ENCODE measurements at regions not wholly inside any gene's neighbourhood (a gene's known extent, or its start where the extent isn't known, plus 50 kb on each side); places are given as distances from the start of the nearest gene placed in this dataset.

GRCh38 chr16:54203851-54204505 lies 82.6 kb downstream of the IRX3 start:
- Histone ChIP-seq H3K79me2 (ENCODE audit: control insufficient read depth in 1 of 2, insufficient read depth in 2 of 2, low read length in 2 of 2) (no peaks in the 10 kb centered on the region), H4K5ac (ENCODE audit: insufficient read length, low read depth, low read length) (no peak overlapping the region), H2AK5ac (ENCODE audit: low read depth, low read length) (no peak overlapping the region), H3K9me3 (ENCODE audit: insufficient read depth in 2 of 2, low read depth in 1 of 2, low read length in 1 of 2) (no peaks in the 10 kb centered on the region), H4K20me1 (replicated peaks in 1 of 2; ENCODE audit: control insufficient read depth in 1 of 2, insufficient read depth in 2 of 2, low read length in 2 of 2) (no peaks in the 10 kb centered on the region), H3K18ac (ENCODE audit: extremely low read depth, low read length) (no peak overlapping the region), H3K4me3 (ENCODE audit: extremely low read depth in 1 of 4, insufficient read depth in 2 of 4, low read depth in 3 of 4, low read length in 4 of 4) (no peak overlapping the region), H3K56ac (replicated peaks; ENCODE audit: insufficient read length, low read depth, low read length) (no peak overlapping the region), H3K79me1 (ENCODE audit: low read depth, low read length) (no peaks in the 10 kb centered on the region), H3K4me1 (replicated peaks in 1 of 4; ENCODE audit: control insufficient read depth in 3 of 4, insufficient read depth in 4 of 4, low read length in 3 of 4) (no peaks in the 10 kb centered on the region), H3K36me3 (ENCODE audit: control insufficient read depth in 2 of 4, insufficient read depth in 4 of 4, low read length in 3 of 4) (no peaks in the 10 kb centered on the region), H3K27me3 (replicated peaks in 1 of 4; ENCODE audit: control insufficient read depth in 3 of 4, extremely low read depth in 1 of 4, insufficient read depth in 3 of 4, low read length in 3 of 4) (no peaks in the 10 kb centered on the region), H2BK15ac (ENCODE audit: low read length) (no peak overlapping the region), H3K27ac (ENCODE audit: low read depth, low read length) (no peak overlapping the region), H3K14ac (ENCODE audit: insufficient read length) (no peak overlapping the region), H2BK20ac (ENCODE audit: low read length) (no peak overlapping the region), H4K8ac (ENCODE audit: extremely low read depth, insufficient read depth, low read length) (no peak overlapping the region), H3K23ac (ENCODE audit: insufficient read length) (no peak overlapping the region), H3K4me2 (ENCODE audit: insufficient read depth in 1 of 2, low read depth in 2 of 2, low read length in 2 of 2) (no peak overlapping the region), H3K4ac (replicated peaks; ENCODE audit: insufficient read length, low read depth, low read length) (no peak overlapping the region), H4K91ac (replicated peaks; ENCODE audit: insufficient read length, low read length) (no peak overlapping the region), H2BK120ac (replicated peaks; ENCODE audit: low read depth, low read length) (no peak overlapping the region), H3K9ac (replicated peaks in 1 of 4; ENCODE audit: extremely low read depth in 1 of 4, low read depth in 3 of 4, low read length in 3 of 4) (no peak overlapping the region), H2BK12ac (ENCODE audit: low read depth, low read length) (no peak overlapping the region), H3K23me2 (ENCODE audit: low read depth, low read length) (no peaks in the 10 kb centered on the region), H2BK5ac (ENCODE audit: low read depth, low read length) (no peak overlapping the region), H2AFZ (ENCODE audit: low read length) (no peak overlapping the region)
- TF ChIP-seq EZH2 (IDR thresholded peaks at IDR 0.05; ENCODE audit: low read depth, low read length, severe bottlenecking) (no peak), HDAC6 (IDR thresholded peaks at IDR 0.05; ENCODE audit: low read depth, low read length) (no peak), NANOG (IDR thresholded peaks at IDR 0.05; ENCODE audit: insufficient read depth, low read depth, low read length, poor library complexity, severe bottlenecking) (no peak), TAF7 (optimal IDR thresholded peaks at IDR 0.05; ENCODE audit: borderline replicate concordance, low read depth, low read length) (no peak), POLR2AphosphoS5 (IDR thresholded peaks at IDR 0.05; ENCODE audit: low read depth, low read length) (no peak)
- WGBS, 2 experiments (ENCODE audit: extremely low coverage in 1 of 2, insufficient coverage in 1 of 2, insufficient read length in 1 of 2, insufficient replicate concordance in 2 of 2, low coverage in 1 of 2, low lambda C conversion rate in 2 of 2, missing lambda C conversion rate in 1 of 2): 79% methylated on average over 9 of the region's 11 CpGs; no CpG with 5 or more reads in 1 of the 2 experiments
- CTCF ChIA-PET (ENCODE audit: partially characterized antibody): interaction anchor here (1.4 kb wide), 1 partner anchor 9 kb away, joined by 3 read pairs; no protein-coding TSS in a partner anchor
- FAIRE-seq (no peak), DNase-seq (ENCODE audit: low read depth in 1 of 2, low spot score in 2 of 2) (no peak)
- POLR2A ChIA-PET (ENCODE audit: partially characterized antibody): no interaction called here

All from H1 (cell line).